K562 (cell line): ENCODE measurements at regions not wholly inside any gene's neighbourhood (a gene's known extent, or its start where the extent isn't known, plus 50 kb on each side); places are given as distances from the start of the nearest gene placed in this dataset.
A peak's percentile ranks its signal among the peaks of the same experiment; 100 is the strongest.

Source experiments
- GABPA ChIP-seq: fragments of 200-800 bp; sonication (Bioruptor generic); conservative IDR thresholded peaks from 2 replicates; pipeline ENCODE4 v1.6.1; 2016; ENCODE audit warnings: low read depth, missing genetic modification characterization, missing compliant biosample characterization
- GABPB1 ChIP-seq: sonication (generic); formaldehyde crosslinking; IDR thresholded peaks from 2 replicates; pipeline ENCODE4 v1.8.0; 2022; ENCODE audit warnings: mild to moderate bottlenecking, missing genetic modification reagents
- GTF2F1 ChIP-seq: IDR thresholded peaks from 2 replicates; pipeline ENCODE4 v1.6.1; 2011; ENCODE audit warnings: low read depth, low read length, improper control_type of control experiment
- KDM4B ChIP-seq, 2 experiments: fragments of 450-650 bp in 1 of 2; sonication (generic) in 1 of 2; IDR thresholded peaks; 2 replicates each; pipeline ENCODE4 v1.6.1; 2016 to 2017; ENCODE audit warnings: borderline replicate concordance in 2 of 2, antibody characterized with exemption in 1 of 2, low read depth in 1 of 2, mild to moderate bottlenecking in 1 of 2
- KDM5B ChIP-seq: fragments of 200-600 bp; sonication (generic); IDR thresholded peaks from 2 replicates; pipeline ENCODE4 v1.6.1; 2012; ENCODE audit warnings: low read depth, mild to moderate bottlenecking, moderate library complexity, low read length, control low read depth, inconsistent platforms; ENCODE audit not compliant: insufficient replicate concordance
- MXI1 ChIP-seq: IDR thresholded peaks from 2 replicates; pipeline ENCODE4 v1.6.1; 2011; ENCODE audit warnings: low read depth, mild to moderate bottlenecking, improper control_type of control experiment, low read length
- NR2C1 ChIP-seq, 2 experiments: fragments of 450-650 bp; IDR thresholded peaks; 2 replicates each; pipeline ENCODE4 v1.6.1; 2017; ENCODE audit warnings: mild to moderate bottlenecking in 2 of 2, antibody characterized with exemption in 1 of 2, inconsistent platforms in 1 of 2, missing compliant biosample characterization in 1 of 2, missing genetic modification characterization in 1 of 2
- PHB2 ChIP-seq: fragments of 450-650 bp; IDR thresholded peaks from 2 replicates; pipeline ENCODE4 v1.6.1; 2017; ENCODE audit warnings: low read depth
- POLR2A ChIP-seq: fragments of 450-650 bp; conservative IDR thresholded peaks from 2 replicates; pipeline ENCODE4 v1.6.1; 2016
- RBFOX2 ChIP-seq: fragments of 200-400 bp; formaldehyde crosslinking; IDR thresholded peaks from 2 replicates; pipeline ENCODE4 v1.6.1; 2017; ENCODE audit warnings: low read depth, mild to moderate bottlenecking, low read length, moderate library complexity
- SMAD1 ChIP-seq: fragments of 150-350 bp; IDR thresholded peaks from 2 replicates; pipeline ENCODE4 v1.6.1; 2014; ENCODE audit warnings: low read length, low read depth; ENCODE audit not compliant: partially characterized antibody
- SMARCA4 ChIP-seq: fragments of 450-650 bp; IDR thresholded peaks from 2 replicates; pipeline ENCODE4 v1.6.1; 2016
- STAT5A ChIP-seq: IDR thresholded peaks from 2 replicates; pipeline ENCODE4 v1.6.1; 2012; ENCODE audit warnings: low read length, inconsistent platforms, borderline replicate concordance
- TBP ChIP-seq: optimal IDR thresholded peaks from 2 replicates; pipeline ENCODE3; 2011; ENCODE audit warnings: low read depth, low read length, improper control_type of control experiment
- ZBTB7A ChIP-seq: IDR thresholded peaks from 2 replicates; pipeline ENCODE4 v1.6.1; 2011; ENCODE audit warnings: low read depth, mild to moderate bottlenecking, low read length, moderate library complexity, borderline replicate concordance; ENCODE audit not compliant: control insufficient read depth
- ZBTB8A ChIP-seq: fragments of 450-650 bp; IDR thresholded peaks from 2 replicates; pipeline ENCODE4 v1.6.1; 2018; ENCODE audit warnings: mild to moderate bottlenecking, moderate library complexity; ENCODE audit not compliant: partially characterized antibody
- ZKSCAN3 ChIP-seq: fragments of 250-450 bp; sonication (Bioruptor Pico); IDR thresholded peaks from 2 replicates; pipeline ENCODE4 v1.4.0; 2020
- ZNF212 ChIP-seq: fragments of 450-650 bp; formaldehyde crosslinking; IDR thresholded peaks from 2 replicates; pipeline ENCODE4 v1.4.0; 2020; ENCODE audit warnings: mild to moderate bottlenecking
- ZNF583 ChIP-seq: fragments of 250-450 bp; sonication (Bioruptor Pico); IDR thresholded peaks from 2 replicates; pipeline ENCODE4 v1.4.0; 2020
- ZNF586 ChIP-seq: fragments of 450-650 bp; formaldehyde crosslinking; conservative IDR thresholded peaks from 2 replicates; pipeline ENCODE4 v1.4.0; 2020; ENCODE audit warnings: mild to moderate bottlenecking, moderate library complexity
- ZNF79 ChIP-seq: fragments of 250-450 bp; sonication (Bioruptor Pico); IDR thresholded peaks from 2 replicates; pipeline ENCODE4 v1.4.0; 2020; ENCODE audit warnings: low read depth, mild to moderate bottlenecking, moderate library complexity
- ZSCAN29 ChIP-seq: fragments of 450-650 bp; IDR thresholded peaks from 2 replicates; pipeline ENCODE4 v1.6.1; 2017
- ZSCAN32 ChIP-seq: fragments of 450-650 bp; formaldehyde crosslinking; IDR thresholded peaks from 2 replicates; pipeline ENCODE4 v1.4.0; 2020; ENCODE audit warnings: mild to moderate bottlenecking, moderate library complexity
- TF ChIP-seq, protein P1 (sequence below): fragments of 200-400 bp; formaldehyde crosslinking; IDR thresholded peaks from 2 replicates; pipeline ENCODE4 v1.6.1; 2017; ENCODE audit warnings: mild to moderate bottlenecking, low read depth, low read length, moderate library complexity
- TF ChIP-seq, protein P2 (sequence below): fragments of 450-650 bp; formaldehyde crosslinking; IDR thresholded peaks from 2 replicates; pipeline ENCODE4 v1.4.0; 2020; ENCODE audit warnings: mild to moderate bottlenecking, moderate library complexity

GRCh38 chr1:147377263-147378246 is 135.1 kb downstream of the CHD1L start (continued):
- TF ChIP-seq KDM5B (no peak), STAT5A (peak; percentile 89), ZNF212 (CRISPR knock-in tag) (no peak), KDM4B (IDR thresholded peaks at IDR 0.05; ENCODE audit: borderline replicate concordance in 2 of 2, low read depth in 1 of 2) (no peak), ZSCAN32 (CRISPR knock-in tag) (no peak), GTF2F1 (no peak), ZNF586 (CRISPR knock-in tag) (no peak), MXI1 (no peak), NR2C1 (IDR thresholded peaks at IDR 0.05) (no peak), NR2C1 (tag; IDR thresholded peaks at IDR 0.05) (peak; percentile 39; the same call in 1 of the 2 replicates), GABPB1 (CRISPR knock-in tag) (no peak), TBP (peak; percentile 56), POLR2A (peak; percentile 44; the same call in 1 of the 2 replicates), PHB2 (peak; percentile 80), SMARCA4 (peak; percentile 95), SMAD1 (no peak), RBFOX2 (peak; percentile 50), GABPA (tag) (0 out of 2 replicates have a peak, but pooled peaks have one; percentile 10), ZBTB8A (no peak), ZNF79 (CRISPR knock-in tag) (no peak), ZKSCAN3 (CRISPR knock-in tag) (no peak), ZSCAN29 (no peak), ZBTB7A (no peak), ZNF583 (CRISPR knock-in tag) (peak; percentile 42; the same call in 1 of the 2 replicates)
- TF ChIP-seq, protein P1, sequence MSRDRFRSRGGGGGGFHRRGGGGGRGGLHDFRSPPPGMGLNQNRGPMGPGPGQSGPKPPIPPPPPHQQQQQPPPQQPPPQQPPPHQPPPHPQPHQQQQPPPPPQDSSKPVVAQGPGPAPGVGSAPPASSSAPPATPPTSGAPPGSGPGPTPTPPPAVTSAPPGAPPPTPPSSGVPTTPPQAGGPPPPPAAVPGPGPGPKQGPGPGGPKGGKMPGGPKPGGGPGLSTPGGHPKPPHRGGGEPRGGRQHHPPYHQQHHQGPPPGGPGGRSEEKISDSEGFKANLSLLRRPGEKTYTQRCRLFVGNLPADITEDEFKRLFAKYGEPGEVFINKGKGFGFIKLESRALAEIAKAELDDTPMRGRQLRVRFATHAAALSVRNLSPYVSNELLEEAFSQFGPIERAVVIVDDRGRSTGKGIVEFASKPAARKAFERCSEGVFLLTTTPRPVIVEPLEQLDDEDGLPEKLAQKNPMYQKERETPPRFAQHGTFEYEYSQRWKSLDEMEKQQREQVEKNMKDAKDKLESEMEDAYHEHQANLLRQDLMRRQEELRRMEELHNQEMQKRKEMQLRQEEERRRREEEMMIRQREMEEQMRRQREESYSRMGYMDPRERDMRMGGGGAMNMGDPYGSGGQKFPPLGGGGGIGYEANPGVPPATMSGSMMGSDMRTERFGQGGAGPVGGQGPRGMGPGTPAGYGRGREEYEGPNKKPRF: no peak
- TF ChIP-seq, protein P2, sequence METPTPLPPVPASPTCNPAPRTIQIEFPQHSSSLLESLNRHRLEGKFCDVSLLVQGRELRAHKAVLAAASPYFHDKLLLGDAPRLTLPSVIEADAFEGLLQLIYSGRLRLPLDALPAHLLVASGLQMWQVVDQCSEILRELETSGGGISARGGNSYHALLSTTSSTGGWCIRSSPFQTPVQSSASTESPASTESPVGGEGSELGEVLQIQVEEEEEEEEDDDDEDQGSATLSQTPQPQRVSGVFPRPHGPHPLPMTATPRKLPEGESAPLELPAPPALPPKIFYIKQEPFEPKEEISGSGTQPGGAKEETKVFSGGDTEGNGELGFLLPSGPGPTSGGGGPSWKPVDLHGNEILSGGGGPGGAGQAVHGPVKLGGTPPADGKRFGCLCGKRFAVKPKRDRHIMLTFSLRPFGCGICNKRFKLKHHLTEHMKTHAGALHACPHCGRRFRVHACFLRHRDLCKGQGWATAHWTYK (CRISPR knock-in tag): no peak; the same call in 1 of the 2 replicates
